GM06990 (cell line): ENCODE measurements at regions not wholly inside any gene's neighbourhood (a gene's known extent, or its start where the extent isn't known, plus 50 kb on each side); places are given as distances from the start of the nearest gene placed in this dataset.

Experiments
- DNase-seq: peaks from one replicate; pipeline ENCODE4 v3.0.0-alpha.2; 2011; ENCODE audit not compliant: insufficient read length; ENCODE audit errors: extremely low read depth
- H3K27me3 ChIP-seq: replicated peaks from 2 replicates; pipeline ENCODE4 v1.6.0; 2011; ENCODE audit warnings: low read length; ENCODE audit not compliant: control insufficient read depth, insufficient read depth
- H3K36me3 ChIP-seq: 2 replicates; pipeline ENCODE4 v1.5.1; 2011; ENCODE audit warnings: low read length; ENCODE audit not compliant: control insufficient read depth, insufficient read depth
- H3K4me3 ChIP-seq: replicated peaks from 2 replicates; pipeline ENCODE4 v1.5.1; 2011; ENCODE audit warnings: low read depth, mild to moderate bottlenecking, control low read depth, low read length
- CTCF ChIP-seq: IDR thresholded peaks from 2 replicates; pipeline ENCODE4 v1.5.1; 2011; ENCODE audit warnings: low read length, control low read depth, mild to moderate bottlenecking, inconsistent platforms; ENCODE audit not compliant: insufficient read depth, poor library complexity, severe bottlenecking

- no peak for TF ChIP-seq CTCF
- no peaks in the 10 kb centered on the region for H3K27me3 ChIP-seq
- DNase-seq = no peak
These were observed 91.4 kb upstream of the LYPLAL1 start for GRCh38 chr1:219081943-219082925.

GRCh38 chr1:219083631-219084030, 90.0 kb upstream of the LYPLAL1 start:
- Histone ChIP-seq H3K27me3 (no peaks in the 10 kb centered on the region), H3K4me3 (no peak overlapping the region), H3K36me3 (no peaks in the 10 kb centered on the region)
- TF ChIP-seq CTCF = no peak
- DNase-seq = no peak

More at GRCh38 chr1:219081943-219082925, 91.4 kb upstream of the LYPLAL1 start:
- Histone ChIP-seq H3K4me3 (no peak overlapping the region), H3K36me3 (no peaks in the 10 kb centered on the region)

- Histone ChIP-seq H3K4me3 (no peak overlapping the region), H3K36me3 (no peaks in the 10 kb centered on the region), H3K27me3 (no peaks in the 10 kb centered on the region)
- no peak for TF ChIP-seq CTCF
- no peak for DNase-seq
These were observed 88.6 kb upstream of the LYPLAL1 start for GRCh38 chr1:219085082-219085481.

- TF ChIP-seq CTCF = no peak
- no peak overlapping the region for H3K4me3 ChIP-seq
- no peaks in the 10 kb centered on the region for H3K27me3 ChIP-seq
- DNase-seq = no peak
- H3K36me3 ChIP-seq = no peaks in the 10 kb centered on the region
These were observed 87.7 kb upstream of the LYPLAL1 start for GRCh38 chr1:219085988-219086387.

GRCh38 chr1:219086956-219087469, 86.7 kb upstream of the LYPLAL1 start:
- Histone ChIP-seq H3K36me3 (no peaks in the 10 kb centered on the region), H3K4me3 (no peak overlapping the region), H3K27me3 (no peaks in the 10 kb centered on the region)
- TF ChIP-seq CTCF = no peak
- no peak for DNase-seq
